ENCODE measurements at regions not wholly inside any gene's neighbourhood (a gene's known extent, or its start where the extent isn't known, plus 50 kb on each side); places are given as distances from the start of the nearest gene placed in this dataset.

GRCh38 chr6:3943331-3943765 is 94.2 kb downstream of the FAM50B start:
- no peaks in the 10 kb centered on the region for H3K9me3 ChIP-seq (replicated peaks in 1 of 3)
- H3K27ac ChIP-seq = no peak overlapping the region
- peaks cover 9% of the 10 kb centered on the region for H3K27me3 ChIP-seq
- peaks cover 0 to 5% of the 10 kb centered on the region in 2 donors for H3K4me1 ChIP-seq (replicated peaks in 1 of 2)
- no peak for TF ChIP-seq CTCF (IDR thresholded peaks at IDR 0.05)
- WGBS, 4 donors = 10 to 18% (median 13%) methylated on average over 9 to 12 of the region's 12 CpGs
- intact Hi-C loops (cut with DNase I) = no loop called here
- no peaks in the 10 kb centered on the region for H3K36me3 ChIP-seq (replicated peaks in 1 of 2)
- DNase-seq = peak in 6 of 7 donors; percentile 32 to 77 (median 51)
- H3K4me3 ChIP-seq = no peak overlapping the region

GRCh38 chr6:3944246-3944645 is 95.1 kb downstream of the FAM50B start:
- no peak for DNase-seq
- WGBS, 4 donors = 83 to 91% (median 87%) methylated on average over 5 of the region's 5 CpGs
- intact Hi-C loops (cut with DNase I) = no loop called here
- no peak overlapping the region for H3K27ac ChIP-seq
- no peak overlapping the region for H3K4me3 ChIP-seq
- no peaks in the 10 kb centered on the region for H3K36me3 ChIP-seq (replicated peaks in 1 of 2)
- no peaks in the 10 kb centered on the region for H3K9me3 ChIP-seq (replicated peaks in 1 of 3)
- peaks cover 0 to 5% of the 10 kb centered on the region in 2 donors for H3K4me1 ChIP-seq (replicated peaks in 1 of 2)
- TF ChIP-seq CTCF (IDR thresholded peaks at IDR 0.05) = no peak
- TF ChIP-seq POLR2A (IDR thresholded peaks at IDR 0.05) = no peak
- H3K27me3 ChIP-seq = peaks cover 9% of the 10 kb centered on the region

GRCh38 chr6:3946778-3947177 is 97.6 kb downstream of the FAM50B start:
- intact Hi-C loops (cut with DNase I) = no loop called here
- no peaks in the 10 kb centered on the region for H3K36me3 ChIP-seq (replicated peaks in 1 of 2)
- 62 to 77% (median 73%) methylated on average over 12 of the region's 12 CpGs for WGBS, 4 donors
- TF ChIP-seq CTCF (IDR thresholded peaks at IDR 0.05) (no peak), POLR2A (IDR thresholded peaks at IDR 0.05) (no peak)
- no peak overlapping the region for H3K4me3 ChIP-seq
- peaks cover 4% of the 10 kb centered on the region for H3K27me3 ChIP-seq
- no peak overlapping the region for H3K27ac ChIP-seq
- peaks cover 0 to 5% of the 10 kb centered on the region in 2 donors for H3K4me1 ChIP-seq (replicated peaks in 1 of 2)
- no peak for DNase-seq
- H3K9me3 ChIP-seq (replicated peaks in 1 of 3) = peaks cover 0 to 3% (median 0%) of the 10 kb centered on the region in 3 donors

GRCh38 chr6:3948866-3949265 is 99.7 kb downstream of the FAM50B start:
- no peaks in the 10 kb centered on the region for H3K4me1 ChIP-seq (replicated peaks in 1 of 2)
- H3K9me3 ChIP-seq (replicated peaks in 1 of 3) = peaks cover 0 to 3% (median 0%) of the 10 kb centered on the region in 3 donors
- intact Hi-C loops (cut with DNase I) = no loop called here
- H3K36me3 ChIP-seq (replicated peaks in 1 of 2) = no peaks in the 10 kb centered on the region
- no peak for DNase-seq
- no peak overlapping the region for H3K27ac ChIP-seq
- no peak overlapping the region for H3K4me3 ChIP-seq
- TF ChIP-seq POLR2A (IDR thresholded peaks at IDR 0.05) (no peak), CTCF (IDR thresholded peaks at IDR 0.05) (no peak)
- H3K27me3 ChIP-seq = peaks cover 4% of the 10 kb centered on the region
- 71 to 79% (median 78%) methylated on average over 4 of the region's 4 CpGs for WGBS, 4 donors

All from adrenal gland (tissue), 9 donors.